Epithelial cell of prostate (primary cell): ENCODE measurements at regions not wholly inside any gene's neighbourhood (a gene's known extent, or its start where the extent isn't known, plus 50 kb on each side); places are given as distances from the start of the nearest gene placed in this dataset.
"Not testable (repeated sequence)": the region's sequence is repeated elsewhere in the genome, so short reads cannot be mapped to it uniquely, and the experiment has no call there.

Experiments
- DNase-seq: peaks from one replicate; pipeline ENCODE4 v3.0.0-alpha.2; 2011; ENCODE audit warnings: low read depth, low spot score
- H3K27ac ChIP-seq: fragments of 450-650 bp; 2 replicates; pipeline ENCODE4 v1.5.1; 2017; ENCODE audit warnings: mild to moderate bottlenecking

DNA sequence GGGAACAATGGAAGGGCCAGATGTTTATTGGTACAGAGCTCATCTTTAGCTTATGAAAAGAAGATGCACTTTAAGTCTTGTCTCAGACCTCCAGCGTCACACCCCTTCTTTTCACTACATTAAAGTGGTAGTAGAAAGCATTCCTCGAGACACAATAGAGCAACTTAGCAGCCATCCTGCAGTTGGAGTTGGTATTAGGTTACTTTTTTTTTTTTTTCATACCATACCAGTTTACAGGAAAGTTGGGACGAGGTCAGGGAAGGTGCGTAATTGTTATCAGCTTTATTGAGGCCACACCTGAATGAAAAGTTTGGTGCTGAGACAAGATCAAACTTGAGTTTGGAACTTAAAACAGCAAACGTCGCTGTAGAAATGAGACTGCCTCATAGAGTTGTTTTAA lies 203.8 kb downstream of the SOX2 start:
- DNase-seq: no peak
- H3K27ac ChIP-seq: peak overlapping the region; percentile 41

DNA sequence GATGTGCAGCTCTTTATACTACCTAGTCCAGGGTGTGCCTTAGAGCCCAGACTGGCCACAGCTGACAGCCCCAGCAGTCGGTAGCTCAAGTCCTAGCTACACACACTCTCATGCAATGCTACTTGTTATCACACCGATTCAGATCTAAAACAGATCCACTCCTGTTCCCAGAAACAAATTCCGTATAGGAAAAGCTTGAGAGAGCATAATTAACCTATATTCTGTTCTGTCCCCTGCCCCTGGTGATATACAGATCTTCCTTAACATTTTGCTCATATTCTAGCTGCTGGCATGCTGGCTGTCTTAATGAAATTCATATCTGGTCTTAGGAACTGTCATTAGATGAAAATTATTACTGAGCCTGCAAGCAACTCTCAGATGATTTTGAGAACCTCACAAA lies 204.3 kb downstream of the SOX2 start:
- DNase-seq: no peak
- H3K27ac ChIP-seq: peak overlapping the region; percentile 41

DNA sequence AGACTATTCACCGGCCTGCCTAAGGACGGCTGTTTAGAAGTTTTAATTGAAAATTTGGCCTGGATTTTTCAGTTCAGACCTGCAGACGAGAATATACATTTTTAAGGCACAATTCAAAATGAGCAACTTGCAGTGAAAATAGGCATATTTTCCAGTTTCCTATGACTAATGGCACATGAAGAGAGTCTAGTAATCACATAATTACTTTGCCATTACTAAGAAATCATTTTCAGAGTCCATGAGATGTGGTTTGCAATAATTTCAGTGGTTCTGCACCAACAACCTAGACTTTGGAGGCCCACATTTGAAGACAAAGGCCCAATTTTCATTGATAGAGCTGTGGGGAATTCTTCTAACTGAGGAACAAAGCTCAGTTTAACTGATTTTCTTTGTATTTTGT lies 205.3 kb downstream of the SOX2 start:
- H3K27ac ChIP-seq: no peak overlapping the region
- DNase-seq: no peak

DNA sequence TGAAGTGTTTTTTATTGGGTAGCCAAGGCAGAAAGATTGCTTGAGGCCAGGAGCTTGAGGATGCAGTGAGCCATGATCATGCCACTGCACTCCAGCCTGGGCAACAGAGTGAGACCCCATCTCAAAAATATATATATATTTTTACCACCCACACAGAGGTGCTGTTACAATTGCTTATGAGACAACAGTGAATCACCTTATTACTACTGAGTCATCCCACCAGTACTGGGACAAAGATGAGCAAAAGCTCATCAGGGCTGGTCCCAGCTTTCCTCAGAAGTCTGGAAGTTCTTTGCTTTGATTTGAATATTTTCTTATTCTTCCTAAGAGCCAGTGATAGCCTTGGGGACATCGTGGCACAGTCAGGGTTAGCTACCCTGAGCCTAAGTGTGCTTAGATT lies 207.7 kb downstream of the SOX2 start:
- no peak for DNase-seq
- peak overlapping the region; percentile 53 for H3K27ac ChIP-seq

DNA sequence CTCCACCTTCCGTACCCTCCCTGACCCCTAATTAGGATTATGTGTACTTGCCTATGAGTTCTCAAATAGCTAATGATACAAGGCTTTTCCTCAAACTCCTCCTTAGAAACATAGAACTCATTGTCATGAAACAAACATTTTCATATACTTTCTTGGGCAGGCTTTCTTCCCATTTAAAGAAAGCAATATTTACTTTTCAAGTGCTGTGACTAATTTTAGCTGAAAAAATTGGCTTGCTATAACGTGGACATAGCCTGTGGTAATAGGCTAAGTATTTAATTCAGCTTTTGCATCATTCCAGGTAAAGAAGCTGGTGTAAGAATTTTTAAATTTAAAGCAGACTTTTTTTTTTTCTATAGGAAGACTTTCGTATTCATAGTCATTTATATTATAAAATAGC lies 208.7 kb downstream of the SOX2 start:
- no peak for DNase-seq
- peak overlapping the region; percentile 53 for H3K27ac ChIP-seq

DNA sequence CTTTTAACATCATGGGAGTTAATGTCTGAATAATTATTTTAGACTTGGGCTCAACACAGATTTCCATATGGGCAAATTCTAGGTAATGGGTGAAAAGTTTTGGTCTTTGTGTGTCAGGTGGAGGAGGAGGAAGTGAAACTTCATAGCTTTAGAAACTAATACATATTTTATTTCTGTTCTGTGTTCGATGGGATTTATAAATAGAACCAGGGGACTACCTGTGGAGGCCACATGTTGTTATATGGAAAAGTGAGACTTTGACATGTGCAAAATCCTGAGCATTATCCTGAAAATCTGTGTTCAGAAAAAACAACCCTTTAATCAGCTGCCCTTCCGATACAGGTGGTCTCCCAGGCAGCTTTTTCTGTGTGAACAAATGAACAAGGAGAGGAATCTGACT lies 209.5 kb downstream of the SOX2 start:
- no peak overlapping the region for H3K27ac ChIP-seq
- DNase-seq: no peak

DNA sequence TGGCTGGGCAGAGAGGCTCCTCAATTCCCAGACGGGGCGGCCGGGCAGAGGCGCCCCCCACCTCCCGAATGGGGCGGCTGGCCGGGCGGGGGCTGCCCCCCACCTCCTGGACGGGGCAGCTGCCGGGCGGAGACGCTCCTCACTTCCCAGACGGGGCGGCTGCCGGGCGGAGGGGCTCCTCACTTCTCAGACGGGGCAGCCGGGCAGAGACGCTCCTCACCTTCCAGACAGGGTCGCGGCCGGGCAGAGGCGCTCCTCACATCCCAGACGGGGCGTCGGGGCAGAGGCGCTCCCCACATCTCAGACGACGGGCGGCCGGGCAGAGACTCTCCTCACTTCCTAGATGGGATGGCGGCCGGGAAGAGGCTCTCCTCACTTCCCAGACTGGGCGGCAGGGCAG lies 214.1 kb downstream of the SOX2 start:
- not testable (repeated sequence) for DNase-seq

DNA sequence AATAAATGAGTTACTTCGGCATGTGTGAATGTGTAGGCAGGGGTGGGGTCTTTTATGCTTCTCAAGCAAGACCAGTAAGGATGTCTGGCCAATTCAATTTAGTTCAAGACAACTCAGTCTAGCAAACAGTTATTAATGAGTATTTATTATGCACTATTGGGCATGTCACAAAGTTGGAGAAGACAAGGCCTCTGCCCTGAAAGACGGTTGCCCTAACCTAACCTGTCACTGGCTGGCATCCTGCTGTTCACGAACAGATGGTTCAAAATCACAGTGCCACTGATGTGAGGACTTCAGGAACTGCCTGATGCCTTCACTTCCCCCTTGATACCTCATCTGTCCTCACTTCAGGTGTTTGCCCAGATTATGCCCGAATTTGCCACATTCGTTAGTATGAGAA lies 217.8 kb downstream of the SOX2 start:
- H3K27ac ChIP-seq: no peak overlapping the region
- no peak for DNase-seq

More for the DNA sequence above, 214.1 kb downstream of the SOX2 start:
- H3K27ac ChIP-seq: not testable (repeated sequence)

DNA sequence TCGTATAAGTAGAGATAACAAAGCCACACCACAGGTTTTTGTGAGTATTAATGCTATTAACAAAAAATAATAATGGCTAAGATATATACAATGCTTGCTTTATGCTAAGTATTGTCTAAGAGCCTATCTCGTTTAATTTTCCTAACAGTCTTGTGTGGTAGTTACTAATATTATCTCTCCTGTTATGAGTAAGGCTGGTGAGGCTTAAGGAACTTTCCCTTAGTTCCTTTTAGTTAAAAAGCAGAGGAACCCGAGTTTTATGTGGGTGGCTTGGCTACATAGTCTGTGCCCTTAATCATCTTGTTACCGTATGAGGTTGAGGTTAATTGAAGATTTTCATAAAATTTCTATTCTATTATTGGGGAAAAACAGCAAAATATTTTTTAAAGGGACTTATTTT lies 218.4 kb downstream of the SOX2 start:
- H3K27ac ChIP-seq: no peak overlapping the region

DNA sequence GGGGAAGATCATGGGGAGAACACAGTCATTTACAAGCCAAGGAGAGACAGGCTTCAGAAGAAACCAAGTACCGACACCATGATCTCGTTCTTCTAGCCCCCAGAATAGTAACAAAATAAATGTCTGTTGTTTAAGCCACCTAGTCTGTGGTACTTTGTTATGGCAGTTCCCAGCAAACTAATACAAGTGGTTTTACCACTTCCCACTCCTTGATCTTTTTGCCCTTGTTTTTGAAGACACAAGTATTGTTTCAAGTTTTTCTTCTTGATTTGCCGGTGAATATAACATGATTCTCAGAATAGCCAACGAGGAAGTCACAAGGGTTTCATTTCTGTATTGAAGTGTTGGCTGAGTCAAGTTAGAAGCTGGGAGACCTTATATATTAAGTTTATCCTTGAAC lies 220.3 kb downstream of the SOX2 start:
- DNase-seq: no peak
- no peak overlapping the region for H3K27ac ChIP-seq

More for the DNA sequence above, 218.4 kb downstream of the SOX2 start:
- DNase-seq: no peak

DNA sequence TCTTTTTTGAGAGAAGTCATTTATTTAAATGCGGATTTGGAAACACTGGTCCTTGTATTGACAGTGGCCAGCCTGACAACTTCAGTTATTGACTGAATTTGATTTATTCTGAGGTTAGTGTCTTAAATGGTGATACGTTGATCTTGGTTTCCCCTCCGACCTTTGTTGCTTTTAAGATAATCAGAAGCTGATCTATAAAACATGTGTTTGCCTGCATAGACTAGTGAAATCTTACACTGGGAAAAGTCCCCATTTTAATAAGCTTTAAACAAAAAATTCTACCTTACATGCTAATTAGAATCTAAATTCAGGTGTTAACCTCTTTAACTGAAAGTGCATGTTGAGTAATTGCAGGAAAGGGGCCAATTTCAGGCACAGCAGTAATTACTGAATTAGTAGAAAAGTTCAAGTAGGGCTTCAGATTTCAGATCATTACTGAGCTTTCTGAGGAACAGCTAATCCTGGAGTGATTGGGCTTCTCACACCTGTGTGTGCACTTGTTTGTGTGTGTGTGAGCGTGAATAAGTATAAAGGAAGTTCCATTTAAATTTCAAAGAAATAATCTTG lies 221.4 kb downstream of the SOX2 start:
- no peak overlapping the region for H3K27ac ChIP-seq
- no peak for DNase-seq

DNA sequence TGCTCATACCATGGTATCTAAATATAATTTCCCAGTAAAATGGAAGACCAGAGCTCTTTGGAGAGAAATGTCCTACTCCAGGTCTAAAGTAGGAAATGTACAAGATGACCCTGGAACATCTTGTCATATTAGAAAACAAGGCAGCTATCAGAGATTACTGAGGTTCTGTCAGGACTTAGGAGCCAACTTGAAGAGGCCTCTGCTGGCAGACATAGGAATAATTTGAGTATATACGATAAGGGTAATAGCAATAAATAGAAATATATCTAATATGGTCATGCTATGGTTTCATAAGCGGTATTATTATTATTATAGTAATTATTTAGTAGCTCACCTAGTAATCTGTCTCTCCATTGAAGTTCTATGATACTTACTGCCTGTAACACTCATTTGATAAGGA lies 224.2 kb downstream of the SOX2 start:
- H3K27ac ChIP-seq: no peak overlapping the region
- DNase-seq: no peak

DNA sequence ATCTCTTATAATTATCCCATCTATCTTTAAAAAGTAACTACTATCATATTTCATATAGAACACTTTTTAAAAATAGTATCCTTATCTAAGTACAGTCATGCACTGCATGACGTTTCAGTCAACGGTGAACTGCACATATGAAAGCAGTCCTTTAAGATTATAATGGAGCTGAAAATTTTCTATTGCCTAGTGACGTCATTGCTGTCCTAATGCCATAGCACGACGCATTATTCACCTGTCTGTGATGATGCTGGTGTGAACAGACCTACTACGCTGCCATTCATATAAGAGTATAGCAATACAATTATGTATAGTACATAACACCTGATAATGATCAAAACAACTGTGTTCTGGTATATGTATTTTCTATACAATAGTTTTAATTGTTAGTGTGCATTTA lies 225.0 kb downstream of the SOX2 start:
- H3K27ac ChIP-seq: no peak overlapping the region
- no peak for DNase-seq

DNA sequence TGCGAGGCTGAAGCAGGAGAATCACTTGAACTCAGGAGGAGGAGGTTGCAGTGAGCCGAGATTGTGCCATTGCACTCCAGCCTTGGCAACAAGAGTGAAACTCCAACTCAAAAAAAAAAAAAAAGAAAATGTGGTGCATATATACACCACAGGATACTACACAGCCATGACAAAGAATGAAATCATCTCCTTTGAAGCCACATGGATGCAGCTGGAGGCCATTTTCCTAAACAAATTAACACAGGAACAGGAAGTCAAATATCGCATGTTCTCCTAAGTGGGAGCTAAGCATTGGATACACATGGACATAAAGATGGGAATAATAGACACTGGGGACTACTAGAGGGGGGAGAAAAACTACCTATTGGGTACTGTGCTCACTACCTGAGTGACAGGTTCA lies 226.9 kb downstream of the SOX2 start:
- peak overlapping the region; percentile 13 for H3K27ac ChIP-seq
- not testable (repeated sequence) for DNase-seq

DNA sequence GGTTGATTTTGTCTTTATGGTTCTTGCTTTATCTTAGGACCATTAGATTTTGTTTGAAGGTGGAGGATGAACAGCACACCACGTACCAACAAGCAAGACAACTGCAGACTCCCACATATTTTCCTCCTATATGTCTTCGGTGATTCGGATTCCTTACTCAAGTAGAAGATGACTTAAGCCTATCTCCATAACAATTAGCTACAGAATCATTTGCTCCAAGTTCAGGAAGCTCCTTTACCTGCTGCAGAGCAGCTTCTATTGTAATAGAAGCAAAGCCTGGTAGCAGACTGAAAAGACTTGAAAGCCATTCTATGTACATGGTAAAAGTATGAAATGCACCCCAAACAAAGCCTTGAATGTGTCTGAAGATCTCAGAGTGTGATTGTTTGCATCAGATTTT lies 229.0 kb downstream of the SOX2 start:
- no peak for DNase-seq
- H3K27ac ChIP-seq: no peak overlapping the region

DNA sequence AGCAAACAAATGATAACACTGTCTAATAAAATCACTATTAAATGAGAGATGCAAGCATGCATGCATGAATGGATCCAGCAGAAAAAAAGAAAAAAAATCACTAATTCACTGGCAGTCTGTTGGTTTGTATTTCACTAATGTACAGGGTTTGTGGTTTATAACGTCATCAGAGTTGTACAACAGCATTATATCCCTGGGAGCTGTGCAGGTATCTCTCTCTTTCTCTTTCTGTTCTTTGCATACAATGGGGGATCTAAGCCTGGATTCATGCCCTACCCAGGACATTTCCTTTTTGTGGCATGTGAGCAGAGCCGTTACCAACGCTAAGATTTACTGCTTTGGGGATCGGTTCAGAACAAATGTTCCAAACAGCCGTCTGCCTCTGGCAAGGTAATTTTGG lies 229.5 kb downstream of the SOX2 start:
- no peak for DNase-seq
- no peak overlapping the region for H3K27ac ChIP-seq

DNA sequence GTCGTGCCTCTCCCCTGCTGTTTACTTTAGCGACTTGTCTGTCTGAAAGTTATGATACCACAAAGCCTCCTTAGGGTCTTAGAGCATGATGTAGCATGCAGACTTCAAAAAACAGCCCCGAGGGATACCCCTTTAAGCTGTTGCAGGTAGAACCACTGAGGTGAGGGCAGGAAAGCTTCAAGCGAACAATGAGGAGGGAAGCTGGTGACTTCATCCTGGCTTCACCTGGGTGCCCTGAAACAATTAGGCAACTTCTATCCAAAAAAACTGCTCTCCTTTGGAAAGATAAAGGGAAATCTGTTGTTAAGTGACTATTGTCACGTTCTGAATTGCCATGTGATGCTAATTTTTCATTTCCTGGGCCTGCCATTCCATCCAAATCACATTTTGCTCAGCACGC lies 231.6 kb downstream of the SOX2 start:
- no peak for DNase-seq

DNA sequence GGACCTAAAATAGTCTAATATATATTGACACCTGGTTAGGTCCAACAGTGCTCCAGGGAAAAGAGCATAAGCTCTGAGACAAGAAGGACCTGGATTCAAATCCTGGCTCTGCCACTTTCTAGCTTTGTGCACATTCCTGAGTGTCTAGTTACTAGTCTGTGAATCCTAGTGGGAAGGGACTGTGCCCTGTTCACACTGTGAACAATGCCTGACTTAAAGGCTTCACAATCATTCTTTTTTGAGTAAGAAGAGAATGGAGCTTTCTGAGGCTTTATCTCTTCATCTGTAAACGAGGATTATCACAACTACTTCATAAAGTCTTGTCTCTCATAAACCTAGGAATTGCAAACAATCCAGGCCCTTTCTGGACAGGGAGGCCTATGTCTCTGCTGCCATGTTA lies 235.9 kb downstream of the SOX2 start:
- no peak for DNase-seq
- H3K27ac ChIP-seq: no peak overlapping the region

More for the DNA sequence above, 231.6 kb downstream of the SOX2 start:
- H3K27ac ChIP-seq: no peak overlapping the region

DNA sequence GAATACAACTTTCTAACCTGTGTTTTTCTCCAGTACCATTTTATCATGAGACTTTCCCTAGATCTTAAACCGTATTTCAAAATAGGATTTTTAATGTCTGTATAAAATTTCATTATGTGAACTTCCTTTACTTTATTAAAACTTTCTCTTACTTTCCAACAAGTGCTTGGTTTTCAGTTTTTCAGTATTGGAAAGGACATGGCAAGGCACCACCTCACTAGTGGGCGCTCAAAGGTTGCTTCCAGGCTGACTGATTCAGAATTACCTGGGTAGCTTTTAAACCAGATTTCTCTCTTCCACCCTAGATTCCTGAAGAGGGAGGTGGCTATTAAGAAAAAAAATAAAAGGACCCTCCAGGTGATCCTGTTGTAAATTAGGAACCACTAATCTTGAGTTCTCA lies 236.6 kb downstream of the SOX2 start:
- no peak overlapping the region for H3K27ac ChIP-seq
- DNase-seq: no peak

DNA sequence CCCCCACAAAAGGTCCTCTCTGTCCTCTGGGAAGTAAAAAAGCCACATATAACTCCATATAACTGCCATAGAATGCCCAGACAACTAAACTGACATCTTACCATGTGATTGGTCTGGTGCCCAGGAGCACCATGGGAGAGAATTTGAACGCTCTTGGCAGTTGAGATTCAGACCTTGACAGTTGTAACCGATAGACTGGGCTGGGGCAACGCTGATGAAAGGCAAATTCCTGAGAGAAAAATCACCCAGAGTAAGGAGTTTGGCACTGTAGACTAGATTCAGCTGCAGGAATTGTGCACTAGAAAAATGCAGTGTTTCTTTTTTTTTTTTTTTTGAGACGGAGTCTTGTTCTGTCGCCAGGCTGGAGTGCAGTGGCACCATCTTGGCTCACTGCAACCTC lies 240.5 kb downstream of the SOX2 start:
- no peak overlapping the region for H3K27ac ChIP-seq
- no peak for DNase-seq

DNA sequence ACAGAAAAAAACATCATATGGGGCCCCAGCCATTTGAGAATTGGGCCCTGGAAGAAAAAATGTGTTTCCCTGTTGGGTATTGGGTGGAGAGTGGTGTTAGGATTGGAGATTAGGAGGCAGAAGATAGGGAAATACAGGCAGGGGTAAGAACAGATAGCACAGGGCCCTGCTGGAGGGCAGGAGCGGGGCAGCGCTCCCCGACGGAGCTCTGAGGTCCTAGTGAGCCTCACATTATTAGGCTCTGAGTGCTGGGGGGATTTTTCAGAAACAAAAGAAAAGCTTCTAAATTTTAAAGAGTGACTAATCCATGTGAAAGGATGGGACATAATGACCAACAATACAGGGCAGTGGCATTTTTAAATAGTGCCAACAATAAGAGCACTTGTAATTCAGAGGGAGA lies 241.2 kb downstream of the SOX2 start:
- no peak overlapping the region for H3K27ac ChIP-seq
- DNase-seq: no peak

DNA sequence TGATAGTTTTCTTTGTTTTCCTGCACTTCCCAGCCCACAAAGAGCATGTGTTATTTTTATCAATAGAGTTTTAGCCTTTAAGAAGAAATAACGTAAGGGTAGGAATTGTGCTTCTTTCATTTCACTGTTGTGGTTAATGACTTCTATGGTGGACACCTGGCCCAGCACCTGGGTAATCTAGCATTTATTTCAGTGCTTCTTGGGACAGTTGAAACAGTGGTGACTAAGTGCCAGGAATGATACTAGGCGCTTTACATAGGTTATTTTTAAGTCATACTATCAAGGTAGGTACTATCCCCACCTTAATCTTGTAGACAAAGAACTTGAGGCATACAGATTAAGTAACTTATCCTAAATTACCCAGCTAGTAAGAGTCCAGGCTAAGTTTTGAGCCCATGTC lies 243.8 kb downstream of the SOX2 start:
- H3K27ac ChIP-seq: no peak overlapping the region
- DNase-seq: no peak

DNA sequence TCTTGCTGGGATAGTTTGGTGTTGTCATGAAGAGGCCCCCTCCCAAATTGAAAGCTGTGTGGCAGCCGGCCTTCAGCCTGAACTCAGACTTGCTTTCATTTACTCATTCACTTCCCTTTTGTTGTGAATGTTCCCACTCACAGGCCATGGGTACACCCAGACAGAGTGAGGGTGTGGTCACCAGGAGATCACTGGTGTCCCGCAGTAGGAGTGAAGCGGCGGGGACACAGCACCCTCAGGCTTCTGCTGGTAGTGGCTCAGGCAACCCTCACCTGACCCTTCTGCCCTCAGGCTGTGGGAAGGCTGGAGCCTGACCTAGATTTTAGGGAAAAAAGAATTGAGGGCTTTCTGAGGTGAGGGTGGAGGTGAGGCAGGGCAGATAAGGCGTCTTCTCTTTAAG lies 244.4 kb downstream of the SOX2 start:
- no peak for DNase-seq
- no peak overlapping the region for H3K27ac ChIP-seq
